ENCODE measurements at regions not wholly inside any gene's neighbourhood (a gene's known extent, or its start where the extent isn't known, plus 50 kb on each side); places are given as distances from the start of the nearest gene placed in this dataset.

DNA sequence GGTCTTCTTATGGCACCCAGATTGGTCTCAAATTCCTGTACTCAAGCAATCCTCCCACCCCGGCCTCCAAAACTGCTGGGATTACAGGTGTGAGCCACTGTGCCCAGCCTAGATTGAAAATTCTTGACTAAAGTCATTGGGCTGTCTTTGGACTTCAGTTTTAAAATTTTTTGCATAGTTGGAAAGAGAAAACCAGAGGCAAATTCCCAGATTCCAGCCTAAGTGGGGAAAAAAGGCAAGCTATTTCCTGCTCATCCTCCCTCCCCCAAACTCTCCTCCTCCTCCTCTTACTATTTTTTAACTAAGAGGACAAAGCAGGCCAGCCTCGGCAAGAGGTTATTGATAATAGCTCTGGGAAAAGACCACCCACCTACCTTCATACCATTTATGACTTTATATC, 78.6 kb upstream of the CLMP start:
- TF ChIP-seq RAD21 (conservative IDR thresholded peaks at IDR 0.05), result no peak
- no peak for TF ChIP-seq CTCF (IDR thresholded peaks at IDR 0.05; ENCODE audit: poor library complexity, severe bottlenecking)
- TF ChIP-seq POLR2AphosphoS5 (IDR thresholded peaks at IDR 0.05), result no peak
- TF ChIP-seq SMC3 (conservative IDR thresholded peaks at IDR 0.05; ENCODE audit: poor library complexity), result no peak
- TF ChIP-seq TAF1 (IDR thresholded peaks at IDR 0.05; ENCODE audit: low read depth), result no peak
- no peak for TF ChIP-seq EP300 (conservative IDR thresholded peaks at IDR 0.05; ENCODE audit: poor library complexity, severe bottlenecking)
